Ishikawa (cell line): ENCODE measurements at regions not wholly inside any gene's neighbourhood (a gene's known extent, or its start where the extent isn't known, plus 50 kb on each side); places are given as distances from the start of the nearest gene placed in this dataset.

ENCODE experiments used
- CEBPB ChIP-seq: IDR thresholded peaks from 2 replicates; pipeline ENCODE4 v1.6.1; 2012
- CREB1 ChIP-seq: IDR thresholded peaks from 2 replicates; pipeline ENCODE4 v1.6.1; 2012; ENCODE audit warnings: low read depth
- EGR1 ChIP-seq: IDR thresholded peaks from 2 replicates; pipeline ENCODE4 v1.6.1; 2012
- EP300 ChIP-seq: IDR thresholded peaks from 2 replicates; pipeline ENCODE4 v1.6.1; 2012; ENCODE audit warnings: borderline replicate concordance
- FOXM1 ChIP-seq: IDR thresholded peaks from 2 replicates; pipeline ENCODE4 v1.6.1; 2012; ENCODE audit warnings: low read depth, borderline replicate concordance
- NFIC ChIP-seq: IDR thresholded peaks from 2 replicates; pipeline ENCODE4 v1.6.1; 2012
- RAD21 ChIP-seq: IDR thresholded peaks from 2 replicates; pipeline ENCODE4 v1.6.1; 2012; ENCODE audit warnings: low read depth
- TAF1 ChIP-seq: IDR thresholded peaks from 2 replicates; pipeline ENCODE4 v1.6.1; 2012; ENCODE audit warnings: low read depth, mild to moderate bottlenecking
- TCF12 ChIP-seq: IDR thresholded peaks from 2 replicates; pipeline ENCODE4 v1.6.1; 2012; ENCODE audit warnings: low read depth
- TEAD4 ChIP-seq: IDR thresholded peaks from 2 replicates; pipeline ENCODE4 v1.6.1; 2012
- YY1 ChIP-seq: IDR thresholded peaks from 2 replicates; pipeline ENCODE4 v1.6.1; 2012; ENCODE audit warnings: low read depth
- ZBTB7A ChIP-seq: IDR thresholded peaks from 2 replicates; pipeline ENCODE4 v1.6.1; 2012; ENCODE audit warnings: low read depth
- TF ChIP-seq, protein P1 (sequence below): IDR thresholded peaks from 2 replicates; pipeline ENCODE4 v1.6.1; 2012
- TF ChIP-seq, protein P2 (sequence below): IDR thresholded peaks from 2 replicates; pipeline ENCODE4 v1.6.1; 2012
- TF ChIP-seq, protein P3 (sequence below): IDR thresholded peaks from 2 replicates; pipeline ENCODE4 v1.6.1; 2012; ENCODE audit warnings: low read depth, mild to moderate bottlenecking

DNA sequence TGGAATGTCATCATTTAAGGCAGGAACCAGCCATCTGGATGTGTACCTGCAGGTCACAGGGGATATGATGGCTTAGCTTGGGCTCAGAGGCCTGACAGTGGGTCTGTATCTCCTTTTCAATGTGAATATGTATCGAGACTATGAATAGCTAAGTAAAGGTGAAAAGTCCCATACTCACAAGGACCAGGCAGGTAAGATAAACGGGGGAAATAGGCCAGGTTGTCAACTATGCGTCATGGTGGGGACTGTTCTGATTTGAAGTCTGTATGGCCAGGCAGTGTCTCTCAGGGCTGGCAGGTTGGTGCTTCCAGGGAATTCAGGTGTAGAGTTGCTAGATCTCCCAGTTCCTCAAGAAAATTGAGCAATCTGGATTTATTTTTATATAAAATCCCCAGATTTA, 987.9 kb upstream of the WWC1 start:
- no peak for TF ChIP-seq CREB1
- no peak for TF ChIP-seq TEAD4
- TF ChIP-seq RAD21, result no peak
- TF ChIP-seq EGR1, result no peak

DNA sequence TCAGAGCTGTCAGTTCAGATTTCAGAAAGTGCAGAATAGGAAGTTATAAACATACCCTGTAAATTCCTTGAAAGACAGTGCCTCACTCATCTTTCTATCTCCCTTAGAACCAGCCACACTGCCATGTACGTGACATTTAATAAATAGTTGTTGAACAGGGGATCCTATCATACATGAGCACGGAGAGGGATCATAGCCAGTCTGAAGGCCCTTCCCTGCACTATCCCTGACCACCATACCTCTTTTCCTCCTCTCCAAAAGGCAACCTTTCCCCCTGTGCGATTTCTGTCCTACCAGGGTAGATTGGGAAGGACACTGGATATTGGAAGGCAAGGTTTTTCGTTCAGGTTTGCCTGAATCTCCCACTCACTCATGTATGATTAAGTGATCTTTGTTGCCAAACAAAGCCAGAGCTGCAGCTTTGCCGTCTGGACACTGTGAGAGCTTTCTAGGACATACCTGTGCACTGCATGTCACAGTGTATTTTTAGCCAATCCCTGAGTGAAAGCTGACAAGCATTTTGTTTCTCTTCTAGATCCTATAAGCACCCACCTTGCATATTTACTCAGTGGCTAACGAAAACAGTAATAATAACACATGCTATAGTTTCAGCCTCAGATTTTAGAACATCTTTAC, 986.5 kb upstream of the WWC1 start:
- TF ChIP-seq CEBPB, result no peak
- TF ChIP-seq FOXM1, result no peak
- no peak for TF ChIP-seq NFIC
- no peak for TF ChIP-seq EP300
- no peak for TF ChIP-seq TCF12
- TF ChIP-seq, protein P1, sequence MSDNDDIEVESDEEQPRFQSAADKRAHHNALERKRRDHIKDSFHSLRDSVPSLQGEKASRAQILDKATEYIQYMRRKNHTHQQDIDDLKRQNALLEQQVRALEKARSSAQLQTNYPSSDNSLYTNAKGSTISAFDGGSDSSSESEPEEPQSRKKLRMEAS, result no peak
- TF ChIP-seq YY1, result no peak
- TF ChIP-seq, protein P2, sequence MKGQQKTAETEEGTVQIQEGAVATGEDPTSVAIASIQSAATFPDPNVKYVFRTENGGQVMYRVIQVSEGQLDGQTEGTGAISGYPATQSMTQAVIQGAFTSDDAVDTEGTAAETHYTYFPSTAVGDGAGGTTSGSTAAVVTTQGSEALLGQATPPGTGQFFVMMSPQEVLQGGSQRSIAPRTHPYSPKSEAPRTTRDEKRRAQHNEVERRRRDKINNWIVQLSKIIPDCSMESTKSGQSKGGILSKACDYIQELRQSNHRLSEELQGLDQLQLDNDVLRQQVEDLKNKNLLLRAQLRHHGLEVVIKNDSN, result no peak
- no peak for TF ChIP-seq EGR1
- TF ChIP-seq ZBTB7A, result no peak

DNA sequence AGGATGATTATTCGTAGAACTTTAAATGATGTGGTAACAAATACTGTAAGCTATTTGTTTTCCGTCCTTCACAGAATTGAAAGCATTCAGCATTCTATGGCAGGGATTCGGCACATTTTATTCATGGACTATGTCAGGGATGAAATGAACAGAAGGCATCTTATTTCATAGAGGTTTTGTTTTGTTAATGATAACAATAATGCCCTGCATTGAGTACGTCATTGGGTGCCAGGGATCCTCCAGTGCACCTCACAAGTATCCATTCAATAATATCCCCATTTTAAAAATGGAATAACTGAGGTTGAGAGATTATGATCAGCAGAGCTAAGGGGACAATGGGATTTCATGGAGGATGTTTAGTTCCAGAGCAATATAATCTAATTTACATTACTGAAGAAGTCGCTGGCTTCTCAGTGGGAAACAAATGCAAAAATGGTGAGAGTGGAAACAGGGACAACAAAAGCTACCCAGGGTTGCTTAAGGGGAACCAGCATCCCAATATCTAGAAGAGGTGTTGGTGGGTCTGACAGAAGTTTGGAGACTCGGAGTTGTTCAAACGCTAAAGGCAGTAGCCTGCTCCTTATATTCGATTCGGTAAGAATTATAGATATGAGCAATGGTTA, 985.7 kb upstream of the WWC1 start:
- no peak for TF ChIP-seq EGR1
- TF ChIP-seq NFIC, result no peak
- TF ChIP-seq YY1, result no peak
- no peak for TF ChIP-seq FOXM1
- TF ChIP-seq RAD21, result no peak
- no peak for TF ChIP-seq TEAD4
- no peak for TF ChIP-seq TAF1
- TF ChIP-seq, protein P3, sequence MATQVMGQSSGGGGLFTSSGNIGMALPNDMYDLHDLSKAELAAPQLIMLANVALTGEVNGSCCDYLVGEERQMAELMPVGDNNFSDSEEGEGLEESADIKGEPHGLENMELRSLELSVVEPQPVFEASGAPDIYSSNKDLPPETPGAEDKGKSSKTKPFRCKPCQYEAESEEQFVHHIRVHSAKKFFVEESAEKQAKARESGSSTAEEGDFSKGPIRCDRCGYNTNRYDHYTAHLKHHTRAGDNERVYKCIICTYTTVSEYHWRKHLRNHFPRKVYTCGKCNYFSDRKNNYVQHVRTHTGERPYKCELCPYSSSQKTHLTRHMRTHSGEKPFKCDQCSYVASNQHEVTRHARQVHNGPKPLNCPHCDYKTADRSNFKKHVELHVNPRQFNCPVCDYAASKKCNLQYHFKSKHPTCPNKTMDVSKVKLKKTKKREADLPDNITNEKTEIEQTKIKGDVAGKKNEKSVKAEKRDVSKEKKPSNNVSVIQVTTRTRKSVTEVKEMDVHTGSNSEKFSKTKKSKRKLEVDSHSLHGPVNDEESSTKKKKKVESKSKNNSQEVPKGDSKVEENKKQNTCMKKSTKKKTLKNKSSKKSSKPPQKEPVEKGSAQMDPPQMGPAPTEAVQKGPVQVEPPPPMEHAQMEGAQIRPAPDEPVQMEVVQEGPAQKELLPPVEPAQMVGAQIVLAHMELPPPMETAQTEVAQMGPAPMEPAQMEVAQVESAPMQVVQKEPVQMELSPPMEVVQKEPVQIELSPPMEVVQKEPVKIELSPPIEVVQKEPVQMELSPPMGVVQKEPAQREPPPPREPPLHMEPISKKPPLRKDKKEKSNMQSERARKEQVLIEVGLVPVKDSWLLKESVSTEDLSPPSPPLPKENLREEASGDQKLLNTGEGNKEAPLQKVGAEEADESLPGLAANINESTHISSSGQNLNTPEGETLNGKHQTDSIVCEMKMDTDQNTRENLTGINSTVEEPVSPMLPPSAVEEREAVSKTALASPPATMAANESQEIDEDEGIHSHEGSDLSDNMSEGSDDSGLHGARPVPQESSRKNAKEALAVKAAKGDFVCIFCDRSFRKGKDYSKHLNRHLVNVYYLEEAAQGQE, result no peak
- TF ChIP-seq ZBTB7A, result no peak
- no peak for TF ChIP-seq EP300

DNA sequence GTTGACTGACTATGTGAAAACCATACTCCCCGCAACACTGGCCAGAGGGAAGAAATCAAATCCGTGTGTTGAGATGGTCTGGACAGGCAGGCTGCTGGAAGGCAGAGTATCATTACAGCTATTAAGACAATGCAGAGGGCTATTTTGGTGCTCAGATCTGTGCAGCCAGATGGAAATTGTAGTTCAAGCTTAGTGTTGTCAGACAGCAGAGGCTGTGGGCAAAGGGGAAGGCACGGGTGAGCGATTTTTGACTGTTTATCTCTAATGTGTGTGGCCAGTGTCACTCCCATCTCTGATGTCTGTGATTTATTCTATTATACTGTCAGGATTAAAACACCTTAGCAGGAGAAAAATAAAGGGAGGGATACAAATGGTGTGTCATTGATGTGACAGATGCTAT, 984.4 kb upstream of the WWC1 start:
- TF ChIP-seq, protein P2, result no peak
- TF ChIP-seq TCF12 (no peak), RAD21 (no peak), FOXM1 (no peak), YY1 (no peak), CEBPB (no peak), CREB1 (no peak), TAF1 (no peak), NFIC (no peak), EP300 (no peak)
- TF ChIP-seq, protein P3, result no peak
- TF ChIP-seq, protein P1, result no peak

DNA sequence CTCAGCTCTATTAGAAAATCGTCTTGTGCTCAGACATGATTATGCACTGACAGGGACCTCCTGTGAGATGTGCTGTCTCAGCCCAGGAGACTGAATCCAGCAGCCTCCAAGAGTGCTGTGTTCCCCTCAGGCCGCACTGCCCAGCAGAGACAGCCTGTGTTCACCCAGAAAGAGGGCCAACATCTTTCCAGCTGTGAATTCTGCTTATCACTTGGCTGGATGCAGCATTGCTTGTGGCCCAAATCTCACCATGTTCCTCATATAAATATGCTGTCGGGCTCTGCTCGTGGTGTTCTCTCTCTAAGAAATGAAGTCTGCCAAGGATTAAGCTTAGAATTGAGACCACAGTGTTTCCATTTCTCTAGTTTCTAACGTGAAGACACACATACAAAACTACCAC, 983.0 kb upstream of the WWC1 start:
- TF ChIP-seq NFIC (no peak), YY1 (no peak), ZBTB7A (no peak), TCF12 (no peak), TAF1 (no peak)

DNA sequence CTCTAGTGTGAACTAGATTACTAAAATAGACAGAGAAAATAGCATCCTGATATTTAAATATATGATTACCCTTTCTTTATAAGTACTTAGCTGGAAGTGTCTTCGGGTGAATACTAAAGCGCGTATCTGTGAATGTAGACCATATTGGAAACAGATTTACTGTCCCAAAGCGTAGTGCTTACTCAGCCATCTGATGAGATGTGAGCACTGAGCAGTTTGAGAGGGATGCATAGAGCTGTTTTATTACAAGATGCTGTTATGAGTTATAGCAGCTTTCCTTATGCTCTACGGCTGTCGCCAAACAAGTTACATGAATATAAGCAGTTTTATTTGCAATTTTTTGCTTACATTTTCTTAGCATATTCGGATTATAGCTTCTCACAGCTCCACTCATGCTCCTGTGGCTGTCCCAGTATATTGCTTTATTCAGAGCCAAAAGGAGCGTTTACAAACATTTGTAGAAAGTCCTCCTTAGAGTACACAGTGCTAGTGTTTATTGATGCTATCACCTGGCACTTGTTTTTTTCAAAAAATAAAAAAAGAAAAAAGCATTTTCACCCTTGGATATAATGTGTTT, 981.4 kb upstream of the WWC1 start:
- TF ChIP-seq NFIC (no peak), CREB1 (no peak)
